Heart right ventricle (tissue), 16 donors: ENCODE measurements at regions not wholly inside any gene's neighbourhood (a gene's known extent, or its start where the extent isn't known, plus 50 kb on each side); places are given as distances from the start of the nearest gene placed in this dataset.

ENCODE experiments used
- ATAC-seq, 8 donors: fragments of 200-7000 bp; cut with Tn5 transposase; one replicate each; pipeline ENCODE4 v1.9.1; 2020; ENCODE audit warnings: mild to moderate bottlenecking in 8 of 8, moderate library complexity in 8 of 8, moderate number of reproducible peaks in 1 of 8
- DNase-seq, 2 donors: peaks; one replicate each; pipeline ENCODE4 v3.0.0-alpha.2; 2020
- H3K27ac ChIP-seq, 10 donors: fragments of 200-600 bp; sonication (generic) in 2 of 10; one replicate each; pipeline versions ENCODE4 v1.5.0 to v1.8.0; 2020 to 2022; ENCODE audit warnings: mild to moderate bottlenecking in 3 of 10
- H3K27me3 ChIP-seq, 7 donors: fragments of 200-600 bp; one replicate each; pipeline ENCODE4 v1.8.0; 2021 to 2022; ENCODE audit warnings: mild to moderate bottlenecking in 2 of 7
- H3K36me3 ChIP-seq, 9 donors: fragments of 200-600 bp; sonication (generic) in 1 of 9; one replicate each; pipeline versions ENCODE4 v1.5.0 to v1.8.0; 2020 to 2022; ENCODE audit warnings: mild to moderate bottlenecking in 2 of 9
- H3K4me1 ChIP-seq, 9 donors: fragments of 200-600 bp; sonication (generic) in 1 of 9; one replicate each; pipeline versions ENCODE4 v1.5.0 to v1.8.0; 2020 to 2022; ENCODE audit warnings: mild to moderate bottlenecking in 4 of 9
- H3K4me3 ChIP-seq, 10 donors: fragments of 200-600 bp; sonication (generic) in 2 of 10; one replicate each; pipeline versions ENCODE4 v1.5.0 to v1.8.0; 2020 to 2022; ENCODE audit warnings: mild to moderate bottlenecking in 7 of 10, moderate library complexity in 2 of 10
- H3K9me3 ChIP-seq, 11 donors: fragments of 200-600 bp in 10 of 11; sonication (generic) in 2 of 11; one replicate each; pipeline versions ENCODE4 v1.5.0 to v1.8.0; 2013 to 2022; ENCODE audit warnings: mild to moderate bottlenecking in 2 of 11, control low read depth in 1 of 11, moderate library complexity in 1 of 11
- WGBS, 2 donors: extraction: QIAGEN DNeasy Blood & Tissue Kit; methylation state at CpG; one replicate each; pipeline ENCODE4 v1.1.7; 2013; ENCODE audit warnings: inconsistent platforms in 1 of 2; 5-methylcytosine and 5-hydroxymethylcytosine counted together
- intact Hi-C, 10 donors: fragments of 100-400 bp; cut with DNase I; formaldehyde crosslinking; loops; one replicate each; pipeline versions ENCODE4 v1.11.1 to v1.14.2; 2022
- TF ChIP-seq, protein P1 (sequence below), 9 donors: fragments of 200-600 bp; sonication (generic) in 2 of 9; IDR thresholded peaks; one replicate each; pipeline versions ENCODE4 v1.5.0 to v1.8.0; 2021 to 2022; ENCODE audit warnings: antibody characterized with exemption in 9 of 9, mild to moderate bottlenecking in 5 of 9, moderate library complexity in 1 of 9
- donor health status: Arrhythmogenic right ventricular cardiomyopathy.
- donor health status: ischemic (EF 13 %, LVEDD 7.1; RV severe dilation, severe dysfunction).
- donor health status: healthy with polysubstance abuse.
- donor health status: DM: no; HTN: yes; CAD: no.
- donor health status: DM: no; HTN: no; CAD: no.
- donor health status: ischemic (EF 25% LVEDD 6.9; RV normal size, moderate dysfunction).
- donor health status: ischemic (EF 25% LVEDD 5.7; RV mildly dilated, moderate dysfunction).
- donor health status: healthy.
- donor health status: DM: yes; HTN: yes; CAD: no.
- donor health status: Ischemic cardiomyopathy.
- donor health status: ischemic (EF 35%, LVEDD 5.7; RV mildly dilated, moderate dysfunction).
- donor health status: nonischemic (EF 11% LVEDD 7.7; RV severe dilation, severe dysfunction).
- donor health status: DM: yes; HTN: yes; CAD: no.
- donor health status: PGD.
- donor health status: ischemic (EF 29% LVEDD 5.4; RV normal size, mild dysfunction).
- donor health status: nonischemic (EF 23%, LVEDD 6.1; RV moderate dilation, normal function).

- intact Hi-C loops: no loop called here
- ATAC-seq: no peak
- no peak overlapping the region for H3K27ac ChIP-seq
- no peak for DNase-seq
- no peak overlapping the region for H3K4me3 ChIP-seq
- 0 to 57% methylated on average over 1 of the region's 1 CpG for WGBS, 2 donors
- H3K36me3 ChIP-seq: no peaks in the 10 kb centered on the region
- H3K27me3 ChIP-seq: no peaks in the 10 kb centered on the region
- no peaks in the 10 kb centered on the region for H3K4me1 ChIP-seq
- TF ChIP-seq, protein P1, sequence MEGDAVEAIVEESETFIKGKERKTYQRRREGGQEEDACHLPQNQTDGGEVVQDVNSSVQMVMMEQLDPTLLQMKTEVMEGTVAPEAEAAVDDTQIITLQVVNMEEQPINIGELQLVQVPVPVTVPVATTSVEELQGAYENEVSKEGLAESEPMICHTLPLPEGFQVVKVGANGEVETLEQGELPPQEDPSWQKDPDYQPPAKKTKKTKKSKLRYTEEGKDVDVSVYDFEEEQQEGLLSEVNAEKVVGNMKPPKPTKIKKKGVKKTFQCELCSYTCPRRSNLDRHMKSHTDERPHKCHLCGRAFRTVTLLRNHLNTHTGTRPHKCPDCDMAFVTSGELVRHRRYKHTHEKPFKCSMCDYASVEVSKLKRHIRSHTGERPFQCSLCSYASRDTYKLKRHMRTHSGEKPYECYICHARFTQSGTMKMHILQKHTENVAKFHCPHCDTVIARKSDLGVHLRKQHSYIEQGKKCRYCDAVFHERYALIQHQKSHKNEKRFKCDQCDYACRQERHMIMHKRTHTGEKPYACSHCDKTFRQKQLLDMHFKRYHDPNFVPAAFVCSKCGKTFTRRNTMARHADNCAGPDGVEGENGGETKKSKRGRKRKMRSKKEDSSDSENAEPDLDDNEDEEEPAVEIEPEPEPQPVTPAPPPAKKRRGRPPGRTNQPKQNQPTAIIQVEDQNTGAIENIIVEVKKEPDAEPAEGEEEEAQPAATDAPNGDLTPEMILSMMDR (IDR thresholded peaks at IDR 0.05): no peak
- no peaks in the 10 kb centered on the region for H3K9me3 ChIP-seq
These were observed 103.1 kb downstream of the TMEM26 start for GRCh38 chr10:61350068-61350467.

- H3K36me3 ChIP-seq: no peaks in the 10 kb centered on the region
- H3K4me1 ChIP-seq: no peaks in the 10 kb centered on the region
- H3K27ac ChIP-seq: no peak overlapping the region
- TF ChIP-seq, protein P1 (IDR thresholded peaks at IDR 0.05): no peak
- WGBS, 2 donors: 66 to 67% methylated on average over 3 of the region's 3 CpGs
- intact Hi-C loops: no loop called here
- ATAC-seq (no peak), DNase-seq (no peak)
- H3K27me3 ChIP-seq: no peaks in the 10 kb centered on the region
- H3K4me3 ChIP-seq: no peak overlapping the region
- H3K9me3 ChIP-seq: no peaks in the 10 kb centered on the region
These were observed 106.3 kb downstream of the TMEM26 start for GRCh38 chr10:61346796-61347413.

DNA sequence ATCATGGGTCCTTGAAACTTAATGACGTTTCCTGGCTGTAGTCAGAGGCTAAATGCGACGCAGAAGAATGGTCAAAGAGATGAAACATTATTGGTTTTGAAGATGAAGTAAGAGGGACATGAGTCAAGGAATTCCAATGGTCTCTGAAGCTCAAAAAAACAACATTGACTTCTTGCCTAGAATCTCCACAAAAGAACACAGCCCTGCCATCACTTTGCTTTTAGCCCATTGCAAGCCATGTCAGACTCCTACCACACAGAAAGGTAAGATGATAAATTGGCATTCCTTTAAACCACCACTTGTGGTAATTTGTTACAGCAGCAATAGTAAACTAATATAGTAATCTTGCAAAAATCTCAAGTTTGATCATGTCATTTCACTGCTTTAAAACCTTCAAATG lies 109.4 kb downstream of the TMEM26 start:
- ATAC-seq (no peak), DNase-seq (no peak)
- Histone ChIP-seq H3K36me3 (no peaks in the 10 kb centered on the region), H3K27ac (no peak overlapping the region), H3K4me3 (no peak overlapping the region), H3K27me3 (no peaks in the 10 kb centered on the region), H3K4me1 (no peaks in the 10 kb centered on the region), H3K9me3 (no peaks in the 10 kb centered on the region)
- TF ChIP-seq, protein P1 (IDR thresholded peaks at IDR 0.05): no peak
- WGBS, 2 donors: 83 to 84% methylated on average over 3 of the region's 3 CpGs
- intact Hi-C loops: no loop called here

- no peaks in the 10 kb centered on the region for H3K9me3 ChIP-seq
- WGBS, 2 donors: 53 to 65% methylated on average over 5 of the region's 5 CpGs
- H3K27ac ChIP-seq: no peak overlapping the region
- DNase-seq: no peak
- TF ChIP-seq, protein P1 (IDR thresholded peaks at IDR 0.05): no peak
- ATAC-seq: no peak
- no peak overlapping the region for H3K4me3 ChIP-seq
- H3K4me1 ChIP-seq: no peaks in the 10 kb centered on the region
- intact Hi-C loops: no loop called here
- H3K36me3 ChIP-seq: no peaks in the 10 kb centered on the region
- H3K27me3 ChIP-seq: no peaks in the 10 kb centered on the region
These were observed 110.2 kb downstream of the TMEM26 start for GRCh38 chr10:61342858-61343572.
